Stomach (tissue), 4 donors: ENCODE measurements at regions not wholly inside any gene's neighbourhood (a gene's known extent, or its start where the extent isn't known, plus 50 kb on each side); places are given as distances from the start of the nearest gene placed in this dataset.

ENCODE experiments used
- EP300 ChIP-seq: sonication (generic); formaldehyde crosslinking; IDR thresholded peaks from one replicate; pipeline ENCODE4 v1.6.1; 2017; ENCODE audit warnings: antibody characterized with exemption
- POLR2A ChIP-seq, 4 donors: fragments of 450-650 bp; IDR thresholded peaks; one replicate each; pipeline ENCODE4 v1.6.1; 2016; ENCODE audit warnings: antibody characterized with exemption in 4 of 4, control low read depth in 2 of 4, mild to moderate bottlenecking in 1 of 4, moderate library complexity in 1 of 4
- POLR2AphosphoS5 ChIP-seq, 3 donors: sonication (generic); formaldehyde crosslinking; IDR thresholded peaks; one replicate each; pipeline ENCODE4 v1.6.1; 2016; ENCODE audit warnings: antibody characterized with exemption in 3 of 3
- TF ChIP-seq, protein P1 (sequence below), 7 experiments: fragments of 450-650 bp in 4 of 7; fragments of 200-600 bp in 3 of 7; sonication (generic) in 3 of 7; IDR thresholded peaks; one replicate each; pipeline ENCODE4 v1.5.1; 2016 to 2019; ENCODE audit warnings: antibody characterized with exemption in 7 of 7, control low read depth in 2 of 7, mild to moderate bottlenecking in 1 of 7

DNA sequence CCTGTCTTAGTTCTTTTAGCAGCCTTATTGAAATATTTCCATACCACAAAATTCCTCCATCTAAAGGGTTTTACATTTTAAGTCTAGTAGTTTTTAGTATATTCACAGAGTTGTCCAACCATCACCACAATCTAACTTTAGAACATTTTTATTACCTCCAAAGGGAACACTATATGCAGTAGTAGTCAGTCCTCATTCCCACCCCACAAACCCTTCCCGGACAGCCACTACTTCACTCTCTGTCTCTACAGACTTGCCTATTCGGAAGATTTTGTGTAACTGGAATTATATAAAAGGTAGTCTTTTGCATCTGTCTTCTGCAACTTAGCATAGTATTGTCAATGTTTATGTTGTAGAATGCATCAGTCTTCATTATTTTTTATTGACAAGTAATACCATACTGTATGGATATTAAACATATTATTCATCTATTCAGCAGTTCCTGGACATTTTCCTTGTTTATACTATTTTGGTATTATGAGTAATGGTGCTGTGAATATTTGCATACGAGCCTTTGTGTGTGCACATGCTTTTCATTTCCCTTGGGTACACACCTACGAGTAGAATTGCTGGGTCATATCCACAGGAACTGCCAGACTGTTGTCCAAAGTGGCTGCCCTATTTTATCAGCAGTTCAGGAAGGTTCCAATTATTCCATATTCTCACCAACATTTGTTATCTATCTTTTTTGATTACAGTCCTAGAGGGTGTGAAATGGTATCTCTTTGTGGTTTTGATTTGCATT lies 60.9 kb upstream of the LANCL2 start:
- TF ChIP-seq POLR2A (IDR thresholded peaks at IDR 0.05) (no peak), POLR2AphosphoS5 (IDR thresholded peaks at IDR 0.05) (no peak), EP300 (no peak)
- TF ChIP-seq, protein P1, sequence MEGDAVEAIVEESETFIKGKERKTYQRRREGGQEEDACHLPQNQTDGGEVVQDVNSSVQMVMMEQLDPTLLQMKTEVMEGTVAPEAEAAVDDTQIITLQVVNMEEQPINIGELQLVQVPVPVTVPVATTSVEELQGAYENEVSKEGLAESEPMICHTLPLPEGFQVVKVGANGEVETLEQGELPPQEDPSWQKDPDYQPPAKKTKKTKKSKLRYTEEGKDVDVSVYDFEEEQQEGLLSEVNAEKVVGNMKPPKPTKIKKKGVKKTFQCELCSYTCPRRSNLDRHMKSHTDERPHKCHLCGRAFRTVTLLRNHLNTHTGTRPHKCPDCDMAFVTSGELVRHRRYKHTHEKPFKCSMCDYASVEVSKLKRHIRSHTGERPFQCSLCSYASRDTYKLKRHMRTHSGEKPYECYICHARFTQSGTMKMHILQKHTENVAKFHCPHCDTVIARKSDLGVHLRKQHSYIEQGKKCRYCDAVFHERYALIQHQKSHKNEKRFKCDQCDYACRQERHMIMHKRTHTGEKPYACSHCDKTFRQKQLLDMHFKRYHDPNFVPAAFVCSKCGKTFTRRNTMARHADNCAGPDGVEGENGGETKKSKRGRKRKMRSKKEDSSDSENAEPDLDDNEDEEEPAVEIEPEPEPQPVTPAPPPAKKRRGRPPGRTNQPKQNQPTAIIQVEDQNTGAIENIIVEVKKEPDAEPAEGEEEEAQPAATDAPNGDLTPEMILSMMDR (IDR thresholded peaks at IDR 0.05) = no peak
